GM12874 (cell line): ENCODE measurements at regions not wholly inside any gene's neighbourhood (a gene's known extent, or its start where the extent isn't known, plus 50 kb on each side); places are given as distances from the start of the nearest gene placed in this dataset.

Experiments
- TF ChIP-seq, protein P1 (sequence below): IDR thresholded peaks from 2 replicates; pipeline ENCODE4 v1.5.1; 2011; ENCODE audit warnings: low read depth, mild to moderate bottlenecking, control low read depth, low read length, moderate library complexity; ENCODE audit not compliant: insufficient read depth

- TF ChIP-seq, protein P1, sequence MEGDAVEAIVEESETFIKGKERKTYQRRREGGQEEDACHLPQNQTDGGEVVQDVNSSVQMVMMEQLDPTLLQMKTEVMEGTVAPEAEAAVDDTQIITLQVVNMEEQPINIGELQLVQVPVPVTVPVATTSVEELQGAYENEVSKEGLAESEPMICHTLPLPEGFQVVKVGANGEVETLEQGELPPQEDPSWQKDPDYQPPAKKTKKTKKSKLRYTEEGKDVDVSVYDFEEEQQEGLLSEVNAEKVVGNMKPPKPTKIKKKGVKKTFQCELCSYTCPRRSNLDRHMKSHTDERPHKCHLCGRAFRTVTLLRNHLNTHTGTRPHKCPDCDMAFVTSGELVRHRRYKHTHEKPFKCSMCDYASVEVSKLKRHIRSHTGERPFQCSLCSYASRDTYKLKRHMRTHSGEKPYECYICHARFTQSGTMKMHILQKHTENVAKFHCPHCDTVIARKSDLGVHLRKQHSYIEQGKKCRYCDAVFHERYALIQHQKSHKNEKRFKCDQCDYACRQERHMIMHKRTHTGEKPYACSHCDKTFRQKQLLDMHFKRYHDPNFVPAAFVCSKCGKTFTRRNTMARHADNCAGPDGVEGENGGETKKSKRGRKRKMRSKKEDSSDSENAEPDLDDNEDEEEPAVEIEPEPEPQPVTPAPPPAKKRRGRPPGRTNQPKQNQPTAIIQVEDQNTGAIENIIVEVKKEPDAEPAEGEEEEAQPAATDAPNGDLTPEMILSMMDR = no peak
Observed at GRCh38 chr13:33917190-33917589, 99.2 kb downstream of the RFC3 start.

DNA sequence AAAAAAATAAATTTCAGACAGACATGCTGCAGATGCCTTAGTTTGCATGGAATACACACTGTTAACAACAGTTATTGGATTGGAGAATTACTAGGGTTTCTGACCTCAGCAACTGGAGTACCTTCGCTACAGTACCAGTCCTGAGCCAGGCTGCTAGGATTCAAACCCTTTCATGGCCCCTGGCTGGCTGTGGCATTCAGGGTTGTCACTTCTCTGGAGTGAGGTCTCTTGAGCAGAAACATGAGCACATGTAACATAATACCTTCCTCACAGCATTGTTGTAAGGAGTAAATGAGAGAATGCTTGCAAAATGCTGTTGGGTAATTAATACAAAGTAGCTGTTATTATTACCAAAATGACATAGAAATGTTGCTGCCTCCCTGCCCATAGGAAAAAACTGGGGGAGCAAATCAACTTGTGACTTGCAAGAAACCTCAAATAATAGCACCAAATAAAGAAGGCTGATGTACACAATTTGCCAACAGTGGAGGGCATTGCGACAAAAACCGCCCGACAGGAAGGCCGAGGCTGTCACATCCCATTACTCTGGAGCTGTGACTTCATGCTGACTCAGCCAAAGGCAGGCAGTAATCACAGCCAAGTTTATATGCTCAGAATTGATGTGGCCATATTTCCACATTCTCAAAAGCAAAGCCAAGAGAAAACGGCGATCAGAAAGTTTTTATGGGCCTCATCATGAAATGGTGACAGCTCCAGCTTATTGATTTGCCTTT lies 100.4 kb downstream of the RFC3 start:
- TF ChIP-seq, protein P1 = no peak

DNA sequence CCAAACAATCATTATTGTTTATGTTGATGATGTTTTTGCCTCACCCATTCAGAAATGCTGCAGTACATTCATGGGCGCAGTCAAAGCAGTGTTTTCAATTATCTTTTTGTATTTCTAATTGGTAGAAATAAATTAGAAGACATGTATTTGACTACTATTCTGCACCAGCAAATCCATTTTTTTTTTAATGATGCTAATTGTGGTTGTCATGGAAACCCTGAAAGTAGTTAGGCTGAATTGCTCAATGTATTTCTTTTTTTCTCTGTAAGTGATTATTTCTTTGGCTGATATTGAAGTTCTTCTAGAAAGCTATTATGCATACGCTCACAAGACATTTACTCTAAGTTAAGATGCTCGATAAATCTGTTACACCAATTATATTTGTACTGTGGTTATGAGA lies 101.2 kb downstream of the RFC3 start:
- TF ChIP-seq, protein P1 = no peak

DNA sequence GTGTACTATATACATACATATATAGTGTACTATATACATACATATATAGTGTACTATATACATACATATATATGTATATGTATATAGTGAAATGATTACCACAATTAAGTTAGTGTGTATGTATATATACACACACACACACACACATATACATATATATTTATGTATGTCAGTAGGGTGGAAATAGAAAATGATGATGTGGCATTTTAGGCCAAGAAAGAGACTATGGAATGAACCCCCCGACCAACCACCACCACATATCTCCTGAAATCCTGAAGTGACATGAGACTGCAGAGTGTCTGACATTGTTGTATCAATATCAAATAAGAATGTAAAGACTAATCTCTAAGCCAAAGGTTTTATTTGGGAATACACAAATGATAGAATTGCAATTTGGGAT lies 107.6 kb downstream of the RFC3 start:
- TF ChIP-seq, protein P1 = no peak

- TF ChIP-seq, protein P1 = no peak
Observed at GRCh38 chr13:33927315-33927714, 109.4 kb downstream of the RFC3 start.

DNA sequence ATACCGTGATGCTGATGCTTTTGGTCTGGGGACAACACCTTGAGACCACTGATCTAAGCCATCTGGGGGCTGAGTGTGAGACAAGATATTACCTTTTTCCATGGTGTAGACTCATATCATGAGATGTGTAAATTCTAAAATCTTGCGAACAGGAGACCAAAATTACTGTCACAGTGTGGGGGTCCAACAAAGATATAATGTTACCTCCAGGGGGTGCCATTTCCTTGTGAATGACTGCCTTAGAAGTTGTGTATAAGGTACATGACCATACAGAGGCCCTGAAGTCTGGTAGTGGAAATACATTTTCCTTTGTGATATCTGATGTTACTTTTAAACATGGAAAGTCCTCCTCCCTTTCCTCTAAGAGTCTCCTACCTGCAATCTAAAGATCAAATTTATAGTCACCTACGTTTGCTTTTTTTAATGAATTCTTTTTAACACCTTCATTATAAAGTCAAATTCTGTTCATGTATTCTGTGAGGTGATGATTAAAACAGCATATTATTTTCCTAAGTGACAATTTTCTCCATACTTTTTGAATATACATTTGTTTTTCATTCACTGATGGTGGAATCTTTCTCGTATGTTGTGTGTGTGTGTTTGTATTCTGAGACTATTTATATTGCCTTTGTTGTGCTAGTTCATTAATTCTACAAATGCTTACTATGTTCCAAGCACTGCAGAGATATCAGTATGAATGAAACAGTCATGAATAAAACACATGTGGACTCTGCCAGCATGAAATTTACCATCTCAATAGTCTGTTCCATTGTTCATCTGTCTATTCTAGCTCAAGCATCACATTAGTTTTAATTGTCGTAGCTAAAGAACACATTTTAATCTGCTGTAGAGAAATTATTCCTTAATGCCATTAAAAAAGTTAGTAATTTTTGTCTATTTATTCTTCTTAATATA lies 113.7 kb downstream of the RFC3 start:
- TF ChIP-seq, protein P1 = peak; percentile 32; the same call in 1 of the 2 replicates

- TF ChIP-seq, protein P1 = no peak
Observed at GRCh38 chr13:33932769-33933406, 114.9 kb downstream of the RFC3 start.
